GM18508 (cell line): ENCODE measurements at regions not wholly inside any gene's neighbourhood (a gene's known extent, or its start where the extent isn't known, plus 50 kb on each side); places are given as distances from the start of the nearest gene placed in this dataset.

Experiments used
- ATAC-seq: cut with Tn5 transposase; IDR thresholded peaks from one replicate; pipeline ENCODE4 v1.9.1; 2021; ENCODE audit warnings: moderate number of reproducible peaks; ENCODE audit not compliant: insufficient read depth, unreplicated experiment

DNA sequence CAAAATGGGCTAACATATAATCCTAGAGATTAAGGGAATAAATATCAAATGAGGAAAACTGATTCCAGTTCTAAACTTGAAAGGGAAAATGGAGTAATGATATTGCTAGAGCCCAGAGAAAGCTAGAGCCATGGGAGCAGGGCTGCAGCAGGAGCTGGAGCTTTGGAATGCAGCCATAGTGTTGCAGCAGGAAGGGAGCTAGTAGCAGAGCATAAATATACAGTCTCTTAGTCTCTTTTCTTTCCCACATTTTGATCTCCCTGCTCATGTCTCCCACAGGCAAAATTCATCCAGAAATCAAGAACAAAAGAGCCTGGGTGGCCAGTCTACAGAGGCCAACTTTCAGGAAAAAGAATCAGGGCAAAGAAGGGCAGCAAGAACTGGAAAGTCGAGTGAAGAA lies 253.7 kb downstream of the ATXN7L3B start:
- no peak for ATAC-seq

GRCh38 chr12:74794522-74794921 lies 256.9 kb downstream of the ATXN7L3B start:
- ATAC-seq: no peak

DNA sequence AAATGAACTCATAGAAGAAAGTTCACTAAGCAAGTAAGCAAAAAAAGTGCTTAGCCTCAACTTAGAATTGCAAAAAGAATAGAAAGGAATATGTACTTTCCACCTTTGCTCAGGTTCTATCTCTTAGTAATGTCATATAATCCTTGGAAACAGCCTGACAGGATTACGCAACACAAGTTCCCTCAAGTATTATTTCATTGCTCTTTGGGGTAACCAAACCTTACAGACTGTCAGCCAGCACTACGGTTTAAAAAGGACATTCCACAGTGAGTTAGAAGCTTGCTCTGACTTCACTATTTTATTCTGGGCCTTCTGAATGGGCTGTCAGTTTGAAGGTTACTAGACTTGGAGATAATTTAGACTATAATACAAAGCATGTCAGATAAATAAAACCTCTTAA lies 264.0 kb downstream of the ATXN7L3B start:
- no peak for ATAC-seq

DNA sequence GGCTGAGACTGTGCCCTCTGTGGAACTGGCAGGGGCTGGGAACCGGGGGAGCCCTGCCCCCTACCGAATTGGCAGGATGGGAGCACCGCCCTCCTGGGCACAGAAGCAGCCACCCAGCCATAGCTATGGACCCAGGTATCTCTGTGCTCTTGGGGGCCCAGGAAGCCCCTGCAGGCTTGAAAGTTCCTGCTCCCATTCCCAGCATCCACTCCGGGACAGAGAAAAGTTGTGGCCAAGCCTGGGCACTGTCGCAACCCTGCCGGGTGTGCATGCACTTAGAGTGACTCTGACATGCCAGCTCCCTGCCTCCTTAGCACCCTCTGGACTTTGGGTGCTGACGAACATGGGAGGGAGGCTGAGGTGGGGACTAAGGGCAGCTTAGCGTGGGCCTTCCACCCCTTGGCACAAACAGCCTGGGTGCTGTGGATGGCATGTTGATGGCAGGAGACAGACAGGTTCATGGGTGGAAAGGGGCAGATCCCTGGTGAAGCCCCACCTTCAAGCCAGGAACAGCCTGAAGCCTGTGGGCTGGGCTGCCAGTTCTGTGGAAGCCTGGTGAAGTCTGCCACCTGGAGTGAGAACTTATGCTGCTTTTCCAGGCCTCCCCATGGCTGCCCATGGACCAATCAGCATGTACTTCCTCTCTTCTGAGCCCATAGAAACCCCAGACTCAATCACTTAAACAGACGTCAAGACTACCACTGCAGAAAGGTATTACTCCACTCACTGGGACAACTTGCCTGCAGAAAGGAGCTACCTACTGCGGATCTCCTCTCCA lies 279.0 kb downstream of the ATXN7L3B start:
- ATAC-seq: no peak

DNA sequence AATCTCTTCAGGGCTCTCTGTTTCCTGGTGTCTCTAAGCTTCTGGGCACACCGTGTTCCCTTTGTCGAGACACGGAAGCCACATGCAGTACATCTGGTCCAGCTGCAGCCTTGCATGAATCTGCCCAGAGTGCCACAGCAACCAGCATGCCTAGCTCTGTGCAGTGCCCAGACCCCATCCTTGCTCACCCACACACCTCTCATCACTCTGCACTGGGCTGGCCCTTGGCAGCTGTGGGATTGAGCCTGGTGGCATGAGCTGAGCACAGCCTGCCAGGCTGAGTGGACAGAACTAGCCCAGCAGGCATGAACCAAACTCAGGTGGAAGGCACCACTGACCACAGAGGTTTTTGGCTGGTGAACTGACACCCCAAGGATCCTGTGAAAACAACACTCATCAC lies 279.9 kb downstream of the ATXN7L3B start:
- no peak for ATAC-seq

DNA sequence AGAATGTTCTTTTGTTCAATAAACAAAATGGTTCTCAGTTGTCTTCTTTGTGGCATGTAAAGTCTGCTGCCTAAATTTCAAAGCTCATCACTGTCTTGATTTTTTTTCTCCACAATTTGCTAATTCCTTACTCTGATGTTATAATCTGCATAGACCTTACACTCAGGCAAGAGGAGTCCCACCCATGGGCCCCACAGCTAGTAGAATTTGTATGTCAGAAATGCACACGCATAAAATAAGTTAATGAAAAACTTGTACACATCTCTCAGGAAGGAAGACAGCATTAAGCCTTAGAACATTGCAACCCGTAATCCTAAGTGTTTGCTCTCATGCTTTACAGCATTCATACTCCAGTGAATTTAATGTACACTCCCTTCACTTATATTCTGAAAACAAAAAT lies 280.8 kb downstream of the ATXN7L3B start:
- no peak for ATAC-seq

DNA sequence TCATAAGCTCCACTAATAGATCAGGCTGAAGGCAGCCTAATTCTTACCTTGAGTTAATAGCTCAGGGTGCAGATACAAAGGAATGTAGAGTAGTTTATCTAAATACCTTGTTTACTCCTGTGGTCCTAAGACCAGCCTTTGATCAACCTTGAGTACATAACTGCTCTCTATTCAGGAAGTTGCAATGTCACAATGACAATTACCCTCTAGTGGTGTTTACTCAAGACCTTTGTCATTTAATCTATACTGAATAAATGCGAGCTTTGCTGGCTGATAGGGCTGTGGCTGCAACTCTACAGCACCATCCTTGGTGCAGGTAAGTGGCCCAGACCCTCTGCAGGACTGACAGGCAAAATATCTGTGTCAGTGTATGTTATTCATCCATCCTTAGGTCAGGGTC lies 282.7 kb downstream of the ATXN7L3B start:
- ATAC-seq: no peak

DNA sequence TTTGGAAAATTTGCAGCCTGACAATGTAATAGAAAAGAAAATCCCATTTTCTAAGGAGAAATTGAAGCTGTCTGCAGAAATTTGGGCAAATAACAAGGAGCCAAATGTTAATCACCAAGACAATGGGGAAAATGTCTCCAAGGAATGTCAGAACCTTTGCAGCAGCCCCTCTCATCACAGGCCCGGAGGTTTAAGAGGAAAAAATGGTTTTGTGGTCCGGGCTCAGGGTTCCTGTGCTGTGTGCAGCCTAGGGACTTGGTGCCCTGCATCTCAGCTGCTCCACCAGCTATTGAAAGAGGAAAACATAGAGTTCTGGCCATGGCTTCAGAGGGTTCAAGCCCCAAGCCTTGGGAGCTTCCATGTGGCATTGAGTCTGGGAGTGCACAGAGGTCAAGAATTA lies 298.9 kb downstream of the ATXN7L3B start:
- no peak for ATAC-seq

- ATAC-seq: no peak
These were observed 308.5 kb downstream of the ATXN7L3B start for GRCh38 chr12:74846116-74846515.

GRCh38 chr12:74847169-74847568 lies 309.5 kb downstream of the ATXN7L3B start:
- no peak for ATAC-seq

GRCh38 chr12:74848006-74848405 lies 310.4 kb downstream of the ATXN7L3B start:
- ATAC-seq: no peak

DNA sequence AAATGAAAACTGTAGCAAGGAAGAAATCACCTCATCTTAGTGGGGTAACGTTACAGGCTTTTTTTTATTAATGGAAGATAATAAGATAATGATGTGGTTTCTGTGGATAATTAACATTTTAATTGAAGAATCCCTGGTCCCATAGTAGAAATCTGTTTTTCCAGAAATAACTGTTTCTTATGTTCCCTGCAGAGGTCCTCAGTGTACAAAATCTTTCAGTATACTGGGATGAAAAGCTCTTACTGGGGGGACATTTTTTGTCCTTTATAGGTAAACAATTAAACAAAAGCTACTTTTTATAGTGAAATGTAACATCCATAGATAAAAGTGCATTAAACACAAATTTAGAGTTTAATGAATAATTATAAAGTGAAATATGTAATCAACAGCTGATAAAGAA lies 312.2 kb downstream of the ATXN7L3B start:
- ATAC-seq: no peak

DNA sequence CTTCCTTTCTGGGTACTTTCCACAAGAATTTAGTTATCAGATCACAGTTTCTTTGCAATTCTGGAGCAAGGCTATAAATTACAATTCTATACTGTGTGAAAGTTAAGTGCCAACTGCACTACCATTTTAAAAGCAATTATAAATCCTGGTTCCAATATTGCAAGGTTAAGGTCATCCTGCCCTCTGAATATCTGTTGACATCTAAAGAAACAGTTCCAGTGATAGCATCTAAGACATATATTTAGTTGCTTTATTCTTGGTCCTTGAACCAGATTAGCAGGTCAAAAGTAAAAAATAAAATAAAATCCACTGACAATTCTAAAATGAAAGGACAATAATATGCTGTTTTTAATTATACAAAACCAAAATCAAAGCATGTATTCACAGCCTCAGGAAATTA lies 334.2 kb downstream of the ATXN7L3B start:
- no peak for ATAC-seq

GRCh38 chr12:74885775-74886174 lies 323.9 kb downstream of the KCNC2 start:
- no peak for ATAC-seq

DNA sequence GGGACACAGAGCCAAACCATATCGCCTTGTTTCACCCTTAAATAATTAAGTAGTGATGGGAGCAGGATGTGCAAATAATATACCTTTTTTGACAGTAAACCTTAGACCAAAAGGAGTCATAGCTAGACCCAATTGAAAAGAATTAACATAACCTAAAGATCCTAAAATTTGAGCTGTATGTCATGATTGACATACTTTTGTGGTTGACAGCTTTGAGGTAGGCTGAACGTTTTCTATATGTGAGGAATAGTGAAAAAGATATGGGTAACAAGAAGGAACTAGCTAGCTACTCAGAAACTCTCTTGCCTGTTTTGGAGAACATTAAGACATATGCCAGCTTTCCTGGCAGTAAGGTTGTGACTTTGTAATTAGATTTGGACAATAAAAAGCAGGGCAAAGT lies 320.6 kb downstream of the KCNC2 start:
- ATAC-seq: no peak

DNA sequence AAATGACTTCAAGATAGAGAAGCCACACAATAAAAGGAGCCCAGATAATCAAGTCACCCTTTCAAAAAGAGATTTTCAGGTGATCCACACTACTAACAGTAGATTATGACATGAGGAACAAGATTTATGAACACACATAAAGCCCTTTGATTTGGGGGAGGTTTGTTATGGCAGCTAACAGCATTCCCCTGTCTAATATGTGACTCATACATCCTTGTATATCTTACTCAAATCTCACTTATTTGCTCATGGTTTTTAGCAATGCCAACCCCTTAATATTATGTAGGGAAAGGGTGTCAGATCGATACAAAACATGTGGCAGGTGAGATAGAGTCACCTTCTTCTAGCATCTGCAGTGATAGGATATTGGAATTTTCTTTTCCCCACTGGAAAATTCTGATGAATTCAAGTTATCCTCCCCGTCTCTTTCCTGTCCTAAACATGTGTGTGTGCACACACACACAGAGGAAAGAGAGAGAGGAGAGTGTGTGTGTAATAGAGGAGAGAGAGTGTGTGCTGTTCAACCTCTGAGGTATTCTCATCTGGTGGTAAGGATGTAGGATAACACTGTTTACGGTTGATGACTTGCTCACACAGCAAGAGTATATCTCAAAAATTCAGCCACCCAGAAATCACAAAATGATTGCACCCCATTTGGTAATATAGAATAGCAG lies 319.9 kb downstream of the KCNC2 start:
- peak; percentile 24 for ATAC-seq

DNA sequence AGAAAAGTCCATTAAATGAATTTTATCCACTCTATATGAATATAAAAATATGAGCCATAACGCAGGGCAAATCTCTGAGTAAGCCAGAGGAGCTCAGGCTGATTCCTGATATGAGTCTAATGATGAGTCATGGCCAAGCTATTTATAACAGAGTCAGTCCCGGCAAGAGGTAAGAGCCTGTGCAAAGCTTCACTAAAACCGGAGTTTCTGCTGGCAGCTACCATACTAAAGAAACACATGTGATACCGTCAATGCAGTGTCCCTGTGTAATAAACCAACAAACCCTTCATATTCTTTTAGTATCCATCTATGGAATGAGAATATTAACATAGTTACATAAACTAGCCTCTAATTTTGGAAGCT lies 319.4 kb downstream of the KCNC2 start:
- ATAC-seq: peak; percentile 80

- ATAC-seq: no peak
These were observed 318.5 kb downstream of the KCNC2 start for GRCh38 chr12:74891083-74891668.

GRCh38 chr12:74892057-74892633 lies 317.5 kb downstream of the KCNC2 start:
- no peak for ATAC-seq

DNA sequence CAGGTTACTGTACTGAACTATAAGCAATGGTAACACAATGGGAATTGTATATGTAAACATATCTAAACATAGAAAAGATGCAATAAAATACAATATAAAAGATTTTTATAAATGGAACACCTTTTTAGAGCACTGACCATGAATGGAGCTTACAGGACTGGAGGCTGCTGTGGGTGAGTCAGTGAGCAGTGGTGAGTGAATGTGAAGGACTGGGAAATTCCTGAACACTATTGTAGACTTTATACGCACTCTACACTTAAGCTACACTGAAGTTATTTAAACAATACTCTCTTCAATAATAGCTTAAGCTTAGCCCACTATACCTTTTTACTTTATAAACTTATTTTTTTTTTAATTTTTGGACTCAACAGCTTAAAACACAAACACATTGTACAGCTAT lies 313.5 kb downstream of the KCNC2 start:
- ATAC-seq: no peak

GRCh38 chr12:74897425-74898211 lies 312.0 kb downstream of the KCNC2 start:
- ATAC-seq: no peak
